Glutamatergic neuron (in vitro differentiated cells): ENCODE measurements at regions not wholly inside any gene's neighbourhood (a gene's known extent, or its start where the extent isn't known, plus 50 kb on each side); places are given as distances from the start of the nearest gene placed in this dataset.
A peak's percentile ranks its signal among the peaks of the same experiment; 100 is the strongest.

Experiments used
- DNase-seq: peaks from one replicate; pipeline ENCODE4 v3.0.0; 2022
- H3K27ac Mint-ChIP-seq: one replicate; pipeline ENCODE4 v1.8.0; 2020; ENCODE audit warnings: mild to moderate bottlenecking, mixed read lengths, inconsistent platforms; ENCODE audit not compliant: unreplicated experiment
- H3K27me3 Mint-ChIP-seq: one replicate; pipeline ENCODE4 v1.8.0; 2020; ENCODE audit warnings: mild to moderate bottlenecking, moderate library complexity, mixed read lengths, inconsistent platforms; ENCODE audit not compliant: unreplicated experiment
- H3K36me3 Mint-ChIP-seq: one replicate; pipeline ENCODE4 v1.8.0; 2020; ENCODE audit warnings: mild to moderate bottlenecking, mixed read lengths, inconsistent platforms; ENCODE audit not compliant: unreplicated experiment
- H3K4me1 Mint-ChIP-seq: one replicate; pipeline ENCODE4 v1.8.0; 2020; ENCODE audit warnings: mild to moderate bottlenecking, low read depth, mixed read lengths, inconsistent platforms; ENCODE audit not compliant: unreplicated experiment
- H3K4me3 Mint-ChIP-seq: one replicate; pipeline ENCODE4 v1.8.0; 2020; ENCODE audit warnings: mild to moderate bottlenecking, mixed read lengths, inconsistent platforms; ENCODE audit not compliant: unreplicated experiment
- H3K9me3 Mint-ChIP-seq: one replicate; pipeline ENCODE4 v1.8.0; 2020; ENCODE audit warnings: mild to moderate bottlenecking, moderate library complexity, mixed read lengths, inconsistent platforms; ENCODE audit not compliant: unreplicated experiment
- TF ChIP-seq, protein P1 (sequence below): fragments of 200-600 bp; sonication (generic); IDR thresholded peaks from one replicate; pipeline ENCODE4 v1.5.0; 2021; ENCODE audit not compliant: partially characterized antibody, unreplicated experiment

DNA sequence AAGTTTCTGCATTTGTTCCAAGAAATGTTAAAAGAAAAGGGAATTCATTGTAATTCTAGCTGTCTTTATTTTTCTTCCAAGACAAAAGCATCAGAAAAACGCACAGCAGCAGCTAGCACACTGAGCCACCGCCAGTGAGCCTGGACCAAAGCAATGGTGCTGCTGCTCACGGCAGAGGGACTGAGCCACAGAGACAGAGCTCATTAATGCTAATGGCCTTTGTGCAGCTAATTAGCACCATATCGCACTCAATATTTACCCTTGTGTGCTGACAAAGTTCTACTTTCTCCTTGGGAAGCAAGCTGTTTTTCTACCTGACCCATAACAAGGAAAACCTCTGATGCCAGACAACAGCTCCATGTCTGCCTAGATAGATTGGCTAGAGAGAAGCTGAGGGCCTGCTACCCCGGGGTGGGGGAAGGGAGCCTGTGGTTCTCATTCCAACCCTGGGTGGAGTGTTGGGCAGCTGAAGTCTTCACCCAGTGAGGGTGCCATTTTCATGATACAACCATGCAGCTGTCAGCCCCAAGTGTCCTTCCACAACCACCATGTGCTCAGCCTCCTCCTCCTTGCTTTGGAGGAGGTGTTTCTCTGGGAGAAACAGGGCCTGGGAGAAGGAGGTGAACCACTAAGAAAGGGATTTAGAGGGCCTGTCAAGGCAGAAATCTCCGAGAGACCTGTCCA lies 131.1 kb upstream of the NCAM1 start:
- peaks cover 2% of the 10 kb centered on the region for H3K9me3 Mint-ChIP-seq
- no peak overlapping the region for H3K4me3 Mint-ChIP-seq
- H3K27me3 Mint-ChIP-seq, result peaks cover 2% of the 10 kb centered on the region
- no peak for DNase-seq
- H3K4me1 Mint-ChIP-seq, result peaks cover 14% of the 10 kb centered on the region
- TF ChIP-seq, protein P1, sequence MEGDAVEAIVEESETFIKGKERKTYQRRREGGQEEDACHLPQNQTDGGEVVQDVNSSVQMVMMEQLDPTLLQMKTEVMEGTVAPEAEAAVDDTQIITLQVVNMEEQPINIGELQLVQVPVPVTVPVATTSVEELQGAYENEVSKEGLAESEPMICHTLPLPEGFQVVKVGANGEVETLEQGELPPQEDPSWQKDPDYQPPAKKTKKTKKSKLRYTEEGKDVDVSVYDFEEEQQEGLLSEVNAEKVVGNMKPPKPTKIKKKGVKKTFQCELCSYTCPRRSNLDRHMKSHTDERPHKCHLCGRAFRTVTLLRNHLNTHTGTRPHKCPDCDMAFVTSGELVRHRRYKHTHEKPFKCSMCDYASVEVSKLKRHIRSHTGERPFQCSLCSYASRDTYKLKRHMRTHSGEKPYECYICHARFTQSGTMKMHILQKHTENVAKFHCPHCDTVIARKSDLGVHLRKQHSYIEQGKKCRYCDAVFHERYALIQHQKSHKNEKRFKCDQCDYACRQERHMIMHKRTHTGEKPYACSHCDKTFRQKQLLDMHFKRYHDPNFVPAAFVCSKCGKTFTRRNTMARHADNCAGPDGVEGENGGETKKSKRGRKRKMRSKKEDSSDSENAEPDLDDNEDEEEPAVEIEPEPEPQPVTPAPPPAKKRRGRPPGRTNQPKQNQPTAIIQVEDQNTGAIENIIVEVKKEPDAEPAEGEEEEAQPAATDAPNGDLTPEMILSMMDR, result no peak
- H3K36me3 Mint-ChIP-seq, result peaks cover 6% of the 10 kb centered on the region
- no peak overlapping the region for H3K27ac Mint-ChIP-seq

DNA sequence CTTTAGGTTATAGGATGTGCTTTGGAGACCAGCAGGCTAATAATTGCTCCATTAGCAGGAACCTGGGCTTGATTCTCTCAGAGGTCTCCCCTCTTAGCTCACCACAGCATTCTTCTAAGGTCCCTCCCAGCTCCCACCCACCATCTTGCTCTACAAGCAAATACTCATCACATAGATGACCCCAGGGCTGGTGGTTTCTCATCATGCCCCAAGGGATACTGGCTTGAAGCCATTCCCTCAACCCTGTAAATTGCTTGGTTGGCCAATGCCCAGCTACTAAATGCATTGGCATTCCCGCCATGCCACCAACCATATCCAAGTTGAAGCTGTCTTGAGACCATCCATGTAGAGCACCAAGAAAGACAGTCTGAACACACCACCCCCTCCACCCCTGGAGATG lies 130.2 kb upstream of the NCAM1 start:
- TF ChIP-seq, protein P1, result no peak
- no peak for DNase-seq
- Mint-ChIP-seq H3K27me3 (peaks cover 2% of the 10 kb centered on the region), H3K9me3 (peaks cover 2% of the 10 kb centered on the region), H3K4me3 (no peak overlapping the region), H3K36me3 (peaks cover 6% of the 10 kb centered on the region), H3K4me1 (peaks cover 22% of the 10 kb centered on the region), H3K27ac (no peak overlapping the region)

DNA sequence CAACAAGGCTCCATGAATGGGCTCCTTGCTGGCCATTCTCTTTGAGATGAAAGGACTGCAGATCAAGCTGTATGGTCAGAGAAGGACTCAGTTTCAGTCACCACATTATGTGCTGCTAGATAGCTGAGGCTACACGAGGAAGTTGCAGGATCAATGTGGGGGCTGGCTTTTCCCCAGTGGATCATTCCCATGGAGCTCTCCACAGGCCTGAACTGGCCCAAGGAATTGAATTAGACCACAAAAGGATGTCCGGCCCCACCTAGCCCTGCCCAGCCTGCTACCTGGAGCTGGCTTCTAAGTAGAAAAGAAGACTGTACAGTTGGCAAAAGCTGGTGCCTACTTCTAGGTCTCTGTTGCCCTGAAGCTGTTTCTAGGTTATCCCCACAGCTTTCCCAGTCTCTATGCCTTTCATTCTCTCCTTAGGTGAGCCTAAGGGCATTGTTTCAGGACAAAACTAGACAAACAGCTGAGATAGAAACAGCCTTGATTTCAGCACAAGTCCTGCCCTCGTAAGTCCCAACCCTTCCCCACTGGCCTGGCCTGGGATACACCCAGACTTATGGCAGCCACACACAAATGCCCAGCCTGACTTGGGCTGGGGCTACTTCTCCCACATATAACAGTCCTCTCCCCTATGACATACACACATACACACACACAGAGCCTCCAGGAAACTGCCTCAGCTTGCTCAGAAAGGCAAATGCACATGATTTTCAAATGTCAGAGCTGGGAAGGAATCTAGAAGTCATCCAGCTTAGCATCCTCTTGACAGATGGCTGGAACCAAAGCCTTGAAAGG lies 129.1 kb upstream of the NCAM1 start:
- Mint-ChIP-seq H3K4me1 (peaks cover 19% of the 10 kb centered on the region), H3K27ac (no peak overlapping the region), H3K4me3 (no peak overlapping the region), H3K27me3 (peaks cover 2% of the 10 kb centered on the region), H3K9me3 (peaks cover 5% of the 10 kb centered on the region), H3K36me3 (peaks cover 6% of the 10 kb centered on the region)
- TF ChIP-seq, protein P1, result no peak
- DNase-seq, result no peak

DNA sequence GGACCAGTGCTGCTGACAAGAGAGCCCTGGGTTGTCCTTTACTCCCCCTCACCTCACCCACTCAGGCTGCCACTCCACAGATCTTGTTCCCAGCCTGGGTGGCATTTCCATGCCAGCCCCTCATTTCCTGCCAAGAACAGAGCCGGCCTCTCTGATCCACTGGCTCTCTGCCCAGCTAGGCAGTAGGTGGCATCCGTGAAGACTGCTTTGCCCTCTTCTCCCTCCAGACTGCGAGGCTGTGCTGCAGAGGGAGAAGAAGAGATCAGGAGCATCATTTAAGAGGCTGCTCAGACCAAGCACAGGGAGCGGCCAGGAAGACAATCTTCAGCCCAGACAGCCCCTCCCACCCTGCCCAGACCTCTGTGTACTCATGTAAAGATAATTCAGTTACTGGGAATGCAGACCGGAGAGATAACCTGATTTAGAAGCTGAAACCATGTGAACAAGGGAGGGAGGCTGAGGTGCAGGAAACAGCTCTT lies 126.9 kb upstream of the NCAM1 start:
- TF ChIP-seq, protein P1, result no peak
- Mint-ChIP-seq H3K4me1 (peaks cover 23% of the 10 kb centered on the region), H3K36me3 (no peaks in the 10 kb centered on the region), H3K4me3 (peak overlapping the region; percentile 38), H3K27ac (no peak overlapping the region), H3K27me3 (no peaks in the 10 kb centered on the region), H3K9me3 (peaks cover 3% of the 10 kb centered on the region)
- no peak for DNase-seq
